ENCODE measurements at regions not wholly inside any gene's neighbourhood (a gene's known extent, or its start where the extent isn't known, plus 50 kb on each side); places are given as distances from the start of the nearest gene placed in this dataset.
A peak's percentile ranks its signal among the peaks of the same experiment; 100 is the strongest.

GRCh38 chr13:50128428-50128931 lies 113.2 kb downstream of the KCNRG start:
- TF ChIP-seq EP300 (IDR thresholded peaks at IDR 0.05) (no peak), CTCF (IDR thresholded peaks at IDR 0.05) (no peak), POLR2A (IDR thresholded peaks at IDR 0.05) (no peak)
- peaks cover 1% of the 10 kb centered on the region for H3K4me1 ChIP-seq (ENCODE audit: insufficient read depth)
- DNase-seq: no peak
- intact Hi-C loops (cut with DNase I): loop anchor here in 1 of 4 donors (5.0 to 10.0 kb wide), 2 partner anchors 131 to 1456 kb away; partner anchors contain the start of genes TRIM13 and WDFY2
- peaks cover 4% of the 10 kb centered on the region for H3K27me3 ChIP-seq
- whole genome bisulfite sequencing, 3 donors: 47 to 53% (median 53%) methylated on average over 18 of the region's 18 CpGs
- H3K27ac ChIP-seq: no peak overlapping the region
- no peaks in the 10 kb centered on the region for H3K9me3 ChIP-seq
- H3K36me3 ChIP-seq: no peaks in the 10 kb centered on the region
- H3K4me3 ChIP-seq: no peak overlapping the region

DNA sequence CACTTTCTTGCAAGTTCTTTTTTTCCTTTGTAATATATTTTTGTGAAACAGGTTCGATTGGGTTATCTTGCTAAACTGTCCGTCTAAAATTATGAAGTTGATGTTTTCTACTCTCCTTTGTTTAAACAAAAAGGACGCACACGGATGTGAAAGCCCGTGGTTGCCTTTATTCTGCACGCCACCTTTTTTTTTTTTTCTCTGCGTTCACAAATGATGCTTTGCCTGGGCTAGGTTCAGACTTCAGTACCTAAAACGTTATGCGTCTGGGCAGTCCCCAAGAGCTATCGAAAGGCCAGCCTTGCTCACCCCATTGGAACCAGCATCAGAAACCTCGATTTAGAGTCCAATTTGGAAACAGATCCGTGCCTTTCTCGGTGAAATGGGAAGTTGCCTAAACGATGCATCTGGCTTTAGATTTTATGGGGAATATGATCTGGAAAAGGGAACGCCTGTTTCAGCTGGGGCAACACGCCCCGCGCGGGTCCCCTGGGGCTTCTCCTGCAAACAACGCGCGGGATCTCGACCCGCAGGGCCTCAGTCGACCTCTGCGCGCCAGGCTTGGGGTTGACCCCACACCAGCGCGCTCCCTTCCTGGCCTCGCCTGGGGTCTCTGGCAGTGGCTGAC lies 113.9 kb downstream of the KCNRG start:
- Histone ChIP-seq H3K4me1 (ENCODE audit: insufficient read depth) (no peaks in the 10 kb centered on the region), H3K4me3 (peak overlapping the region; percentile 26), H3K27me3 (peaks cover 4% of the 10 kb centered on the region), H3K9me3 (no peaks in the 10 kb centered on the region), H3K36me3 (no peaks in the 10 kb centered on the region), H3K27ac (no peak overlapping the region)
- intact Hi-C loops (cut with DNase I): loop anchor here in 1 of 4 donors (5.0 to 10.0 kb wide), 2 partner anchors 132 to 1456 kb away; partner anchors contain the start of genes TRIM13 and WDFY2
- TF ChIP-seq POLR2A (IDR thresholded peaks at IDR 0.05) (no peak), CTCF (IDR thresholded peaks at IDR 0.05) (no peak)
- WGBS, 3 donors: 15 to 23% (median 17%) methylated on average over 30 of the region's 30 CpGs
- no peak for DNase-seq

DNA sequence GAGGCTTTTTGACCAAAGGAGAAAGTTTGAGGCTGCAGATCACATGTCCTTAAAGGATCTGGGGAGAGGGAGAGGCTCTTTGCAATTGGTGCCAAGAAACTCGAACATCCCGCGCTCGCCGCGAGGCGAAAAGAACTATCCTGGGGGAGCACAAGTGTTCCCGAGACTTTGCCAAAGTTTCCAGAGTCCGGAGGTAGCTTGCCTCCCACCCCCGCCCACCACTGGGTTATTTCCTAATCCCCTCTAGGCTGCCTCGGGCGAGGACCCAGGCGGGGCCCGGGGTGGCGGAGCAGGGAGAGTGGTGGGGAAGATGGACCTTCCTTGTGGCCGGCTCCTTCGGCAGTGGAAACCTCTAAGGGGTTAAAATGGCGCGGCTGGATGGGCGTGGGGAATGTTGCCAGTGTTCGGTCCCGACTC lies 114.5 kb downstream of the KCNRG start:
- no peak overlapping the region for H3K27ac ChIP-seq
- peaks cover 4% of the 10 kb centered on the region for H3K27me3 ChIP-seq
- H3K4me1 ChIP-seq (ENCODE audit: insufficient read depth): no peaks in the 10 kb centered on the region
- intact Hi-C loops (cut with DNase I): loop anchor here in 1 of 4 donors (5.0 to 10.0 kb wide), 2 partner anchors 132 to 1455 kb away; partner anchors contain the start of genes TRIM13 and WDFY2
- DNase-seq: no peak
- H3K4me3 ChIP-seq: peak overlapping the region; percentile 26
- TF ChIP-seq CTCF (IDR thresholded peaks at IDR 0.05) (no peak), POLR2A (IDR thresholded peaks at IDR 0.05) (no peak), EP300 (IDR thresholded peaks at IDR 0.05) (no peak)
- no peaks in the 10 kb centered on the region for H3K36me3 ChIP-seq
- 7 to 14% (median 8%) methylated on average over 13 to 22 of the region's 22 CpGs for WGBS, 3 donors
- H3K9me3 ChIP-seq: no peaks in the 10 kb centered on the region

DNA sequence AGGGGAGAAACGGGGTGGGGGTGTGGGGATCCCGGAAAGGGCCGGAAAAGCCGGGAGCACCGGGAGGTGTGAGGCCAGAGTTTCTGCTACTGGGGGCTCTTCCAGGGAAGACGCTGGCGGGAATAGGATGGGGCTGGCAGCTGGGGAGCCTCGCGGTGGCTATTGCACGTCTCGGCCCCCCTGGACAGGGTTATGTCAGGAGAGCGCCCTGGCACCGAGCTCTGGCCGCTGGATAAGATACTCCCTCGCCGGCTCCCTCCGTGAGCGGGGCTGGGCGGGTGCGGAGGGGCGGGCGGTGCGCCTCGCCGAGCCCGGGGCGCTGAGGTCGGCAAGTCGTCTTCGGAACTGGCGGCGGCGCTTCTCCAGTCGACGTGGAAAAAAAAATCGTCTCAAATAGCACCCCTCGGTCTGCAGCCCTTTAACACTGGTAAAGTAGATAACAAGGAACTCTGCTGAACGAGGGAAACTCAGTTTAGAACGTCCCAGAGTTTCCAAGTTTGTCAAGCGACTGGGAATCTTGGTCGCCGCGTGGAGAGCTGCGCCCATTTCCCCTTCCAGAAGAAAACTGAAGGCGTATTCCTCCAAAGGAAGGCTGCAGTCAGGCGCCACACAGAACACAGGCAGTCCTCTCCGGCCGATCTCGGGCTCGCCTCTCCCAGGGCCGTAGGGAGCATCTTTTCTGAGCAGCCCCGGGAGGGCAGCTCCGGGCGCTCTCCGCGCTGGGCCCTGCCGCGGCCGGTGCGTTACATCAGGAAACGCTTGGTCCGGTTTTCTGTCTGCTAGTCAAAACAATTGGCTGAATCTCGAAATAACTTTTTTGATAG lies 115.1 kb downstream of the KCNRG start:
- TF ChIP-seq EP300 (IDR thresholded peaks at IDR 0.05) (no peak), POLR2A (IDR thresholded peaks at IDR 0.05) (no peak), CTCF (IDR thresholded peaks at IDR 0.05) (no peak)
- Histone ChIP-seq H3K27ac (no peak overlapping the region), H3K36me3 (no peaks in the 10 kb centered on the region), H3K9me3 (no peaks in the 10 kb centered on the region), H3K4me3 (peak overlapping the region; percentile 26), H3K4me1 (ENCODE audit: insufficient read depth) (no peaks in the 10 kb centered on the region), H3K27me3 (peaks cover 4% of the 10 kb centered on the region)
- 4 to 6% (median 5%) methylated on average over 62 to 63 of the region's 63 CpGs for WGBS, 3 donors
- intact Hi-C loops (cut with DNase I): no loop called here
- DNase-seq: peak in 4 of 5 donors; percentile 28 to 46 (median 31)

Data from ovary (tissue), 7 donors.